ENCODE measurements at regions not wholly inside any gene's neighbourhood (a gene's known extent, or its start where the extent isn't known, plus 50 kb on each side); places are given as distances from the start of the nearest gene placed in this dataset.

GRCh38 chr1:14117700-14118099 lies 417.7 kb downstream of the PRDM2 start:
- Histone ChIP-seq H3K27me3 (ENCODE audit: control insufficient read depth in 2 of 2, insufficient read depth in 1 of 2, low read length in 1 of 2) (no peaks in the 10 kb centered on the region), H3K9me3 (ENCODE audit: control insufficient read depth in 2 of 2, insufficient read depth in 1 of 2, low read length in 1 of 2) (no peaks in the 10 kb centered on the region), H3K4me3 (ENCODE audit: low read length in 2 of 2) (no peak overlapping the region), H3K36me3 (ENCODE audit: control insufficient read depth in 2 of 2, insufficient read depth in 2 of 2, low read length in 1 of 2) (no peaks in the 10 kb centered on the region), H3K27ac (ENCODE audit: low read depth in 1 of 2, low read length in 1 of 2) (no peak overlapping the region), H3K4me1 (ENCODE audit: control insufficient read depth in 2 of 2, insufficient read depth in 2 of 2, low read length in 2 of 2) (no peaks in the 10 kb centered on the region)
- DNase-seq (ENCODE audit: low read depth in 6 of 9, low spot score in 9 of 9), result no peak
- WGBS, result 87% methylated on average over 2 of the region's 2 CpGs

- no peaks in the 10 kb centered on the region for H3K27me3 ChIP-seq (ENCODE audit: control insufficient read depth in 2 of 2, insufficient read depth in 1 of 2, low read length in 1 of 2)
- no peak overlapping the region for H3K27ac ChIP-seq (ENCODE audit: low read depth in 1 of 2, low read length in 1 of 2)
- H3K36me3 ChIP-seq (ENCODE audit: control insufficient read depth in 2 of 2, insufficient read depth in 2 of 2, low read length in 1 of 2), result no peaks in the 10 kb centered on the region
- H3K9me3 ChIP-seq (ENCODE audit: control insufficient read depth in 2 of 2, insufficient read depth in 1 of 2, low read length in 1 of 2), result no peaks in the 10 kb centered on the region
- 43% methylated on average over 7 of the region's 7 CpGs for WGBS
- H3K4me1 ChIP-seq (ENCODE audit: control insufficient read depth in 2 of 2, insufficient read depth in 2 of 2, low read length in 2 of 2), result no peaks in the 10 kb centered on the region
- no peak overlapping the region for H3K4me3 ChIP-seq (ENCODE audit: low read length in 2 of 2)
- no peak for DNase-seq (ENCODE audit: low read depth in 6 of 9, low spot score in 9 of 9)
Measured at GRCh38 chr1:14118691-14119485, 418.9 kb downstream of the PRDM2 start.

- no peak for DNase-seq (ENCODE audit: low read depth in 6 of 9, low spot score in 9 of 9)
- H3K4me1 ChIP-seq (ENCODE audit: control insufficient read depth in 2 of 2, insufficient read depth in 2 of 2, low read length in 2 of 2), result no peaks in the 10 kb centered on the region
- H3K4me3 ChIP-seq (ENCODE audit: low read length in 2 of 2), result no peak overlapping the region
- no peaks in the 10 kb centered on the region for H3K9me3 ChIP-seq (ENCODE audit: control insufficient read depth in 2 of 2, insufficient read depth in 1 of 2, low read length in 1 of 2)
- H3K27me3 ChIP-seq (ENCODE audit: control insufficient read depth in 2 of 2, insufficient read depth in 1 of 2, low read length in 1 of 2), result no peaks in the 10 kb centered on the region
- WGBS, result 95% methylated on average over 2 of the region's 2 CpGs
- H3K36me3 ChIP-seq (ENCODE audit: control insufficient read depth in 2 of 2, insufficient read depth in 2 of 2, low read length in 1 of 2), result no peaks in the 10 kb centered on the region
- H3K27ac ChIP-seq (ENCODE audit: low read depth in 1 of 2, low read length in 1 of 2), result no peak overlapping the region
Measured at GRCh38 chr1:14120895-14121294, 420.9 kb downstream of the PRDM2 start.

- Histone ChIP-seq H3K9me3 (ENCODE audit: control insufficient read depth in 2 of 2, insufficient read depth in 1 of 2, low read length in 1 of 2) (no peaks in the 10 kb centered on the region), H3K36me3 (ENCODE audit: control insufficient read depth in 2 of 2, insufficient read depth in 2 of 2, low read length in 1 of 2) (no peaks in the 10 kb centered on the region), H3K4me1 (ENCODE audit: control insufficient read depth in 2 of 2, insufficient read depth in 2 of 2, low read length in 2 of 2) (no peaks in the 10 kb centered on the region), H3K4me3 (ENCODE audit: low read length in 2 of 2) (no peak overlapping the region), H3K27ac (ENCODE audit: low read depth in 1 of 2, low read length in 1 of 2) (no peak overlapping the region), H3K27me3 (ENCODE audit: control insufficient read depth in 2 of 2, insufficient read depth in 1 of 2, low read length in 1 of 2) (no peaks in the 10 kb centered on the region)
- WGBS, result 97% methylated on average over 1 of the region's 1 CpG
- no peak for DNase-seq (ENCODE audit: low read depth in 6 of 9, low spot score in 9 of 9)
Measured at GRCh38 chr1:14128096-14128495, 428.1 kb downstream of the PRDM2 start.

GRCh38 chr1:14129009-14129408 lies 429.0 kb downstream of the PRDM2 start:
- DNase-seq (ENCODE audit: low read depth in 6 of 9, low spot score in 9 of 9), result no peak
- Histone ChIP-seq H3K36me3 (ENCODE audit: control insufficient read depth in 2 of 2, insufficient read depth in 2 of 2, low read length in 1 of 2) (no peaks in the 10 kb centered on the region), H3K4me1 (ENCODE audit: control insufficient read depth in 2 of 2, insufficient read depth in 2 of 2, low read length in 2 of 2) (no peaks in the 10 kb centered on the region), H3K27ac (ENCODE audit: low read depth in 1 of 2, low read length in 1 of 2) (no peak overlapping the region), H3K27me3 (ENCODE audit: control insufficient read depth in 2 of 2, insufficient read depth in 1 of 2, low read length in 1 of 2) (no peaks in the 10 kb centered on the region), H3K9me3 (ENCODE audit: control insufficient read depth in 2 of 2, insufficient read depth in 1 of 2, low read length in 1 of 2) (no peaks in the 10 kb centered on the region), H3K4me3 (ENCODE audit: low read length in 2 of 2) (no peak overlapping the region)
- whole genome bisulfite sequencing, result 86% methylated on average over 2 of the region's 2 CpGs

GRCh38 chr1:14135070-14135469 lies 435.1 kb downstream of the PRDM2 start:
- DNase-seq (ENCODE audit: low read depth in 6 of 9, low spot score in 9 of 9), result no peak
- WGBS, result 88% methylated on average over 2 of the region's 2 CpGs

GRCh38 chr1:14136152-14136763 lies 436.3 kb downstream of the PRDM2 start:
- H3K4me1 ChIP-seq (ENCODE audit: control insufficient read depth in 2 of 2, insufficient read depth in 2 of 2, low read length in 2 of 2), result peaks cover 0 to 2% of the 10 kb centered on the region in 2 donors
- no peak for DNase-seq (ENCODE audit: low read depth in 6 of 9, low spot score in 9 of 9)
- WGBS, result 54% methylated on average over 6 of the region's 6 CpGs
- no peak overlapping the region for H3K4me3 ChIP-seq (ENCODE audit: low read length in 2 of 2)
- no peaks in the 10 kb centered on the region for H3K9me3 ChIP-seq (ENCODE audit: control insufficient read depth in 2 of 2, insufficient read depth in 1 of 2, low read length in 1 of 2)
- H3K36me3 ChIP-seq (ENCODE audit: control insufficient read depth in 2 of 2, insufficient read depth in 2 of 2, low read length in 1 of 2), result no peaks in the 10 kb centered on the region
- no peak overlapping the region for H3K27ac ChIP-seq (ENCODE audit: low read depth in 1 of 2, low read length in 1 of 2)
- H3K27me3 ChIP-seq (ENCODE audit: control insufficient read depth in 2 of 2, insufficient read depth in 1 of 2, low read length in 1 of 2), result no peaks in the 10 kb centered on the region

More at GRCh38 chr1:14135070-14135469, 435.1 kb downstream of the PRDM2 start:
- Histone ChIP-seq H3K4me1 (ENCODE audit: control insufficient read depth in 2 of 2, insufficient read depth in 2 of 2, low read length in 2 of 2) (peaks cover 0 to 2% of the 10 kb centered on the region in 2 donors), H3K4me3 (ENCODE audit: low read length in 2 of 2) (no peak overlapping the region), H3K36me3 (ENCODE audit: control insufficient read depth in 2 of 2, insufficient read depth in 2 of 2, low read length in 1 of 2) (no peaks in the 10 kb centered on the region), H3K27ac (ENCODE audit: low read depth in 1 of 2, low read length in 1 of 2) (no peak overlapping the region), H3K9me3 (ENCODE audit: control insufficient read depth in 2 of 2, insufficient read depth in 1 of 2, low read length in 1 of 2) (no peaks in the 10 kb centered on the region), H3K27me3 (ENCODE audit: control insufficient read depth in 2 of 2, insufficient read depth in 1 of 2, low read length in 1 of 2) (no peaks in the 10 kb centered on the region)

GRCh38 chr1:14136881-14137280 lies 436.9 kb downstream of the PRDM2 start:
- H3K4me3 ChIP-seq (ENCODE audit: low read length in 2 of 2), result no peak overlapping the region
- H3K27ac ChIP-seq (ENCODE audit: low read depth in 1 of 2, low read length in 1 of 2), result no peak overlapping the region
- WGBS, result 62% methylated on average over 5 of the region's 5 CpGs
- DNase-seq (ENCODE audit: low read depth in 6 of 9, low spot score in 9 of 9), result no peak
- no peaks in the 10 kb centered on the region for H3K27me3 ChIP-seq (ENCODE audit: control insufficient read depth in 2 of 2, insufficient read depth in 1 of 2, low read length in 1 of 2)
- H3K36me3 ChIP-seq (ENCODE audit: control insufficient read depth in 2 of 2, insufficient read depth in 2 of 2, low read length in 1 of 2), result no peaks in the 10 kb centered on the region
- peaks cover 0 to 2% of the 10 kb centered on the region in 2 donors for H3K4me1 ChIP-seq (ENCODE audit: control insufficient read depth in 2 of 2, insufficient read depth in 2 of 2, low read length in 2 of 2)
- no peaks in the 10 kb centered on the region for H3K9me3 ChIP-seq (ENCODE audit: control insufficient read depth in 2 of 2, insufficient read depth in 1 of 2, low read length in 1 of 2)

GRCh38 chr1:14137411-14138134 lies 437.6 kb downstream of the PRDM2 start:
- H3K27ac ChIP-seq (ENCODE audit: low read depth in 1 of 2, low read length in 1 of 2), result peak overlapping the region in 1 of 2 donors; percentile 25
- peaks cover 0 to 2% of the 10 kb centered on the region in 2 donors for H3K4me1 ChIP-seq (ENCODE audit: control insufficient read depth in 2 of 2, insufficient read depth in 2 of 2, low read length in 2 of 2)
- H3K9me3 ChIP-seq (ENCODE audit: control insufficient read depth in 2 of 2, insufficient read depth in 1 of 2, low read length in 1 of 2), result no peaks in the 10 kb centered on the region
- no peak overlapping the region for H3K4me3 ChIP-seq (ENCODE audit: low read length in 2 of 2)
- no peaks in the 10 kb centered on the region for H3K27me3 ChIP-seq (ENCODE audit: control insufficient read depth in 2 of 2, insufficient read depth in 1 of 2, low read length in 1 of 2)
- 91% methylated on average over 6 of the region's 6 CpGs for WGBS
- no peaks in the 10 kb centered on the region for H3K36me3 ChIP-seq (ENCODE audit: control insufficient read depth in 2 of 2, insufficient read depth in 2 of 2, low read length in 1 of 2)
- DNase-seq (ENCODE audit: low read depth in 6 of 9, low spot score in 9 of 9), result no peak
